Ishikawa (cell line): ENCODE measurements at regions not wholly inside any gene's neighbourhood (a gene's known extent, or its start where the extent isn't known, plus 50 kb on each side); places are given as distances from the start of the nearest gene placed in this dataset.

ENCODE experiments used
- CEBPB ChIP-seq: IDR thresholded peaks from 2 replicates; pipeline ENCODE4 v1.6.1; 2012
- EP300 ChIP-seq: IDR thresholded peaks from 2 replicates; pipeline ENCODE4 v1.6.1; 2012; ENCODE audit warnings: borderline replicate concordance
- FOXM1 ChIP-seq: IDR thresholded peaks from 2 replicates; pipeline ENCODE4 v1.6.1; 2012; ENCODE audit warnings: low read depth, borderline replicate concordance
- MAX ChIP-seq: IDR thresholded peaks from 2 replicates; pipeline ENCODE4 v1.6.1; 2012
- RAD21 ChIP-seq: IDR thresholded peaks from 2 replicates; pipeline ENCODE4 v1.6.1; 2012; ENCODE audit warnings: low read depth
- REST ChIP-seq: IDR thresholded peaks from 2 replicates; pipeline ENCODE4 v1.6.1; 2012; ENCODE audit warnings: low read depth, mild to moderate bottlenecking
- TAF1 ChIP-seq: IDR thresholded peaks from 2 replicates; pipeline ENCODE4 v1.6.1; 2012; ENCODE audit warnings: low read depth, mild to moderate bottlenecking
- YY1 ChIP-seq: IDR thresholded peaks from 2 replicates; pipeline ENCODE4 v1.6.1; 2012; ENCODE audit warnings: low read depth
- ZBTB7A ChIP-seq: IDR thresholded peaks from 2 replicates; pipeline ENCODE4 v1.6.1; 2012; ENCODE audit warnings: low read depth

- TF ChIP-seq EP300 (no peak), MAX (no peak), TAF1 (no peak), CEBPB (no peak), YY1 (no peak), REST (no peak), FOXM1 (no peak), RAD21 (no peak), ZBTB7A (no peak)
Measured at GRCh38 chr10:125252937-125253336, 92.6 kb upstream of the CTBP2 start.
